ENCODE measurements at regions not wholly inside any gene's neighbourhood (a gene's known extent, or its start where the extent isn't known, plus 50 kb on each side); places are given as distances from the start of the nearest gene placed in this dataset.

- no peak for DNase-seq
Observed at GRCh38 chr6:6912817-6913744, 194.7 kb upstream of the RREB1 start.

- DNase-seq = no peak
Observed at GRCh38 chr6:6915219-6915618, 192.5 kb upstream of the RREB1 start.

GRCh38 chr6:6915813-6916547 lies 191.8 kb upstream of the RREB1 start:
- DNase-seq = peak in 16 of 58 donors; percentile 2 to 61 (median 12)

GRCh38 chr6:6916598-6916997 lies 191.2 kb upstream of the RREB1 start:
- no peak for DNase-seq

GRCh38 chr6:6918216-6918983 lies 189.4 kb upstream of the RREB1 start:
- DNase-seq = peak in 25 of 58 donors; percentile 5 to 78 (median 38)

- no peak for DNase-seq
Observed at GRCh38 chr6:6919173-6919572, 188.6 kb upstream of the RREB1 start.

GRCh38 chr6:6920114-6920986 lies 187.4 kb upstream of the RREB1 start:
- DNase-seq = no peak

GRCh38 chr6:6920987-6921313 lies 186.8 kb upstream of the RREB1 start:
- no peak for DNase-seq

GRCh38 chr6:6922166-6922565 lies 185.6 kb upstream of the RREB1 start:
- no peak for DNase-seq

- no peak for DNase-seq
Observed at GRCh38 chr6:6923605-6924004, 184.2 kb upstream of the RREB1 start.

GRCh38 chr6:6924708-6925107 lies 183.1 kb upstream of the RREB1 start:
- no peak for DNase-seq

- no peak for DNase-seq
Observed at GRCh38 chr6:6925391-6926164, 182.2 kb upstream of the RREB1 start.

GRCh38 chr6:6926856-6927255 lies 180.9 kb upstream of the RREB1 start:
- DNase-seq = no peak

- DNase-seq = no peak
Observed at GRCh38 chr6:6927521-6928361, 180.0 kb upstream of the RREB1 start.

GRCh38 chr6:6930223-6930880 lies 177.4 kb upstream of the RREB1 start:
- DNase-seq = no peak

GRCh38 chr6:6931071-6932025 lies 176.4 kb upstream of the RREB1 start:
- no peak for DNase-seq

- DNase-seq = no peak
Observed at GRCh38 chr6:6932341-6932740, 175.4 kb upstream of the RREB1 start.
